ENCODE measurements at regions not wholly inside any gene's neighbourhood (a gene's known extent, or its start where the extent isn't known, plus 50 kb on each side); places are given as distances from the start of the nearest gene placed in this dataset.

GRCh38 chrX:4315891-4316290 is 602.4 kb upstream of the PRKX start:
- no peaks in the 10 kb centered on the region for H3K27me3 ChIP-seq (ENCODE audit: control insufficient read depth, low read length)
- no peak overlapping the region for H3K27ac ChIP-seq (ENCODE audit: low read depth, low read length)
- no peaks in the 10 kb centered on the region for H3K9me3 ChIP-seq (ENCODE audit: control insufficient read depth, insufficient read depth, low read length)
- no peaks in the 10 kb centered on the region for H3K9me2 ChIP-seq (replicated peaks; ENCODE audit: control insufficient read depth, low read length)
- H3K4me2 ChIP-seq (ENCODE audit: low read length): no peak overlapping the region
- H3K4me3 ChIP-seq (ENCODE audit: low read length): no peak overlapping the region
- no peaks in the 10 kb centered on the region for H3K79me2 ChIP-seq (ENCODE audit: control insufficient read depth, low read length)
- TF ChIP-seq EZH2phosphoT487 (IDR thresholded peaks at IDR 0.05; ENCODE audit: borderline replicate concordance, low read length): no peak
- no peaks in the 10 kb centered on the region for H3K36me3 ChIP-seq (ENCODE audit: control insufficient read depth, low read length)
- H4K20me1 ChIP-seq (ENCODE audit: control insufficient read depth, insufficient read depth, low read depth, low read length): no peaks in the 10 kb centered on the region
- H3K4me1 ChIP-seq (ENCODE audit: control insufficient read depth, low read length): no peaks in the 10 kb centered on the region
- no peaks in the 10 kb centered on the region for H3F3A ChIP-seq (ENCODE audit: control insufficient read depth, insufficient read depth)

- no peak overlapping the region for H3K27ac ChIP-seq (ENCODE audit: low read depth, low read length)
- no peak overlapping the region for H3K4me2 ChIP-seq (ENCODE audit: low read length)
- no peaks in the 10 kb centered on the region for H3K9me3 ChIP-seq (ENCODE audit: control insufficient read depth, insufficient read depth, low read length)
- no peaks in the 10 kb centered on the region for H3K27me3 ChIP-seq (ENCODE audit: control insufficient read depth, low read length)
- H3K4me3 ChIP-seq (ENCODE audit: low read length): no peak overlapping the region
- H3K9me2 ChIP-seq (replicated peaks; ENCODE audit: control insufficient read depth, low read length): no peaks in the 10 kb centered on the region
- H3K36me3 ChIP-seq (ENCODE audit: control insufficient read depth, low read length): no peaks in the 10 kb centered on the region
- no peak for TF ChIP-seq CTCF (IDR thresholded peaks at IDR 0.05; ENCODE audit: low read depth, low read length, poor library complexity, severe bottlenecking)
- no peaks in the 10 kb centered on the region for H4K20me1 ChIP-seq (ENCODE audit: control insufficient read depth, insufficient read depth, low read depth, low read length)
- no peaks in the 10 kb centered on the region for H3F3A ChIP-seq (ENCODE audit: control insufficient read depth, insufficient read depth)
- no peaks in the 10 kb centered on the region for H3K79me2 ChIP-seq (ENCODE audit: control insufficient read depth, low read length)
- H3K4me1 ChIP-seq (ENCODE audit: control insufficient read depth, low read length): no peaks in the 10 kb centered on the region
Observed at GRCh38 chrX:4314586-4314985, 601.1 kb upstream of the PRKX start.

GRCh38 chrX:4277122-4277521 is 563.7 kb upstream of the PRKX start:
- Histone ChIP-seq H3K9me2 (replicated peaks; ENCODE audit: control insufficient read depth, low read length) (no peaks in the 10 kb centered on the region), H3K36me3 (ENCODE audit: control insufficient read depth, low read length) (no peaks in the 10 kb centered on the region), H3K9me3 (ENCODE audit: control insufficient read depth, insufficient read depth, low read length) (no peaks in the 10 kb centered on the region), H3K27me3 (ENCODE audit: control insufficient read depth, low read length) (no peaks in the 10 kb centered on the region), H3K4me2 (ENCODE audit: low read length) (no peak overlapping the region), H3K4me1 (ENCODE audit: control insufficient read depth, low read length) (no peaks in the 10 kb centered on the region), H3F3A (ENCODE audit: control insufficient read depth, insufficient read depth) (no peaks in the 10 kb centered on the region), H3K27ac (ENCODE audit: low read depth, low read length) (no peak overlapping the region), H3K79me2 (ENCODE audit: control insufficient read depth, low read length) (no peaks in the 10 kb centered on the region), H3K4me3 (ENCODE audit: low read length) (no peak overlapping the region), H4K20me1 (ENCODE audit: control insufficient read depth, insufficient read depth, low read depth, low read length) (no peaks in the 10 kb centered on the region)
- TF ChIP-seq EZH2phosphoT487 (IDR thresholded peaks at IDR 0.05; ENCODE audit: borderline replicate concordance, low read length) (no peak), CTCF (IDR thresholded peaks at IDR 0.05; ENCODE audit: low read depth, low read length, poor library complexity, severe bottlenecking) (peak; percentile 33)

- Histone ChIP-seq H3F3A (ENCODE audit: control insufficient read depth, insufficient read depth) (no peaks in the 10 kb centered on the region), H3K9me2 (replicated peaks; ENCODE audit: control insufficient read depth, low read length) (no peaks in the 10 kb centered on the region), H3K9me3 (ENCODE audit: control insufficient read depth, insufficient read depth, low read length) (no peaks in the 10 kb centered on the region), H3K4me2 (ENCODE audit: low read length) (no peak overlapping the region), H3K36me3 (ENCODE audit: control insufficient read depth, low read length) (no peaks in the 10 kb centered on the region), H3K4me3 (ENCODE audit: low read length) (no peak overlapping the region), H3K79me2 (ENCODE audit: control insufficient read depth, low read length) (no peaks in the 10 kb centered on the region), H3K4me1 (ENCODE audit: control insufficient read depth, low read length) (no peaks in the 10 kb centered on the region), H3K27ac (ENCODE audit: low read depth, low read length) (no peak overlapping the region), H3K27me3 (ENCODE audit: control insufficient read depth, low read length) (no peaks in the 10 kb centered on the region), H4K20me1 (ENCODE audit: control insufficient read depth, insufficient read depth, low read depth, low read length) (no peaks in the 10 kb centered on the region)
- no peak for TF ChIP-seq CTCF (IDR thresholded peaks at IDR 0.05; ENCODE audit: low read depth, low read length, poor library complexity, severe bottlenecking)
- no peak for TF ChIP-seq EZH2phosphoT487 (IDR thresholded peaks at IDR 0.05; ENCODE audit: borderline replicate concordance, low read length)
Observed at GRCh38 chrX:4268676-4269075, 555.2 kb upstream of the PRKX start.

Data from DOHH2 (cell line).